H9 (cell line): ENCODE measurements at regions not wholly inside any gene's neighbourhood (a gene's known extent, or its start where the extent isn't known, plus 50 kb on each side); places are given as distances from the start of the nearest gene placed in this dataset.

Experiments used
- DNase-seq: peaks from one replicate; pipeline ENCODE4 v3.0.0-alpha.2; 2017
- H2AFZ ChIP-seq: one replicate; pipeline ENCODE4 v1.6.1; 2013; ENCODE audit warnings: mild to moderate bottlenecking, low read length, control low read depth, moderate library complexity
- H2AK5ac ChIP-seq: 2 replicates; pipeline ENCODE4 v1.6.1; 2013; ENCODE audit warnings: low read length, control low read depth, mixed read lengths; ENCODE audit not compliant: insufficient read length
- H2BK120ac ChIP-seq: one replicate; pipeline ENCODE4 v1.6.1; 2013; ENCODE audit warnings: low read depth, mild to moderate bottlenecking, low read length, control low read depth, inconsistent platforms; ENCODE audit not compliant: poor library complexity, severe bottlenecking
- H2BK12ac ChIP-seq: 2 replicates; pipeline ENCODE4 v1.6.1; 2013; ENCODE audit warnings: low read length, control low read depth, mixed read lengths, low read depth; ENCODE audit not compliant: insufficient read length
- H2BK15ac ChIP-seq: 2 replicates; pipeline ENCODE4 v1.6.1; 2013; ENCODE audit warnings: low read depth, low read length, control low read depth
- H2BK20ac ChIP-seq: one replicate; pipeline ENCODE4 v1.6.1; 2013; ENCODE audit warnings: low read depth, mild to moderate bottlenecking, low read length, control low read depth, inconsistent platforms; ENCODE audit not compliant: poor library complexity, severe bottlenecking
- H2BK5ac ChIP-seq: 2 replicates; pipeline ENCODE4 v1.6.1; 2013; ENCODE audit warnings: low read length, control low read depth, mixed read lengths; ENCODE audit not compliant: insufficient read length
- H3K14ac ChIP-seq: 2 replicates; pipeline ENCODE4 v1.6.1; 2013; ENCODE audit warnings: low read length, control low read depth; ENCODE audit not compliant: insufficient read depth
- H3K18ac ChIP-seq: 2 replicates; pipeline ENCODE4 v1.6.1; 2013; ENCODE audit warnings: low read depth, mild to moderate bottlenecking, mixed read lengths, low read length, control low read depth; ENCODE audit not compliant: insufficient read length
- H3K23ac ChIP-seq: 2 replicates; pipeline ENCODE4 v1.6.1; 2013; ENCODE audit warnings: low read length, control low read depth, mixed read lengths, low read depth; ENCODE audit not compliant: insufficient read length
- H3K23me2 ChIP-seq: 2 replicates; pipeline ENCODE4 v1.6.1; 2013; ENCODE audit warnings: low read depth, mild to moderate bottlenecking, mixed read lengths, low read length, control low read depth; ENCODE audit not compliant: insufficient read length, poor library complexity, severe bottlenecking
- H3K27ac ChIP-seq: 2 replicates; pipeline ENCODE4 v1.5.1; 2013; ENCODE audit warnings: low read length, control low read depth, mixed read lengths, low read depth; ENCODE audit not compliant: insufficient read length
- H3K27me3 ChIP-seq: 2 replicates; pipeline ENCODE4 v1.6.1; 2013; ENCODE audit warnings: low read length, control low read depth, inconsistent platforms; ENCODE audit not compliant: insufficient read depth
- H3K4ac ChIP-seq: 2 replicates; pipeline ENCODE4 v1.6.1; 2013; ENCODE audit warnings: low read depth, mild to moderate bottlenecking, control low read depth, inconsistent platforms, low read length, moderate library complexity
- H3K4me1 ChIP-seq: 2 replicates; pipeline ENCODE4 v1.6.1; 2013; ENCODE audit warnings: low read length, control low read depth, inconsistent platforms; ENCODE audit not compliant: insufficient read depth
- H3K4me2 ChIP-seq: 2 replicates; pipeline ENCODE4 v1.6.1; 2013; ENCODE audit warnings: low read length, control low read depth, mixed read lengths; ENCODE audit not compliant: insufficient read length, insufficient read depth
- H3K56ac ChIP-seq: 2 replicates; pipeline ENCODE4 v1.6.1; 2013; ENCODE audit warnings: low read depth, mild to moderate bottlenecking, mixed read lengths, low read length, control low read depth; ENCODE audit not compliant: insufficient read length
- H3K79me1 ChIP-seq: 2 replicates; pipeline ENCODE4 v1.6.1; 2013; ENCODE audit warnings: low read depth, mild to moderate bottlenecking, moderate library complexity, low read length, control low read depth, inconsistent platforms; ENCODE audit not compliant: insufficient read depth, poor library complexity, severe bottlenecking
- H3K79me2 ChIP-seq: 2 replicates; pipeline ENCODE4 v1.6.1; 2013; ENCODE audit warnings: low read length, control low read depth, inconsistent platforms; ENCODE audit not compliant: insufficient read depth
- H3K9ac ChIP-seq: 2 replicates; pipeline ENCODE4 v1.6.1; 2013; ENCODE audit warnings: low read length, control low read depth, mixed read lengths; ENCODE audit not compliant: insufficient read length; ENCODE audit errors: extremely low read depth
- H3K9me3 ChIP-seq: one replicate; pipeline ENCODE4 v1.6.1; 2013; ENCODE audit warnings: low read depth, low read length, inconsistent platforms; ENCODE audit not compliant: control insufficient read depth
- H3T11ph ChIP-seq: one replicate; pipeline ENCODE4 v1.6.1; 2013; ENCODE audit warnings: mild to moderate bottlenecking, low read length, control low read depth, inconsistent platforms
- H4K20me1 ChIP-seq: one replicate; pipeline ENCODE4 v1.6.1; 2013; ENCODE audit not compliant: control insufficient read depth, insufficient read length, insufficient read depth
- H4K5ac ChIP-seq: 2 replicates; pipeline ENCODE4 v1.6.1; 2013; ENCODE audit warnings: low read depth, mild to moderate bottlenecking, mixed read lengths, low read length, control low read depth; ENCODE audit not compliant: insufficient read length
- H4K8ac ChIP-seq: replicated peaks from 2 replicates; pipeline ENCODE4 v1.6.1; 2013; ENCODE audit warnings: low read length, control low read depth, mixed read lengths, low read depth; ENCODE audit not compliant: insufficient read length
- H4K91ac ChIP-seq: 2 replicates; pipeline ENCODE4 v1.6.1; 2013; ENCODE audit warnings: low read depth, mild to moderate bottlenecking, moderate library complexity, mixed read lengths, low read length, control low read depth; ENCODE audit not compliant: insufficient read length
- H3K27ac Mint-ChIP-seq, 3 experiments: 2 replicates in 2 of 3; 3 replicates in 1 of 3; pipeline ENCODE4 v1.8.0; 2020 to 2021; ENCODE audit warnings: mixed read lengths in 3 of 3, mild to moderate bottlenecking in 1 of 3, moderate library complexity in 1 of 3
- H3K27me3 Mint-ChIP-seq: 2 replicates; pipeline ENCODE4 v1.8.0; 2021; ENCODE audit warnings: low read depth, mild to moderate bottlenecking, moderate library complexity, mixed read lengths
- H3K36me3 Mint-ChIP-seq, 3 experiments: 2 replicates in 2 of 3; 3 replicates in 1 of 3; pipeline ENCODE4 v1.8.0; 2020 to 2021; ENCODE audit warnings: low read depth in 3 of 3, mixed read lengths in 3 of 3; ENCODE audit not compliant: insufficient read depth in 1 of 3
- H3K4me1 Mint-ChIP-seq, 2 experiments: 2 replicates each; pipeline ENCODE4 v1.8.0; 2020; ENCODE audit warnings: mixed read lengths in 2 of 2
- H3K4me3 Mint-ChIP-seq, 2 experiments: 2 replicates in 1 of 2; 3 replicates in 1 of 2; pipeline ENCODE4 v1.8.0; 2020 to 2021; ENCODE audit warnings: mild to moderate bottlenecking in 2 of 2, mixed read lengths in 2 of 2, moderate library complexity in 1 of 2
- H3K9me3 Mint-ChIP-seq, 2 experiments: 2 replicates in 1 of 2; 3 replicates in 1 of 2; pipeline ENCODE4 v1.8.0; 2020; ENCODE audit warnings: mild to moderate bottlenecking in 2 of 2, mixed read lengths in 2 of 2, moderate library complexity in 1 of 2
- WGBS: extraction: QIAGEN DNeasy Blood & Tissue Kit; methylation state at CpG from one replicate; pipeline ENCODE4 v1.1.7; 2013; ENCODE audit warnings: missing lambda C conversion rate, low lambda C conversion rate, mixed read lengths; ENCODE audit not compliant: insufficient read length; ENCODE audit errors: extremely low coverage; 5-methylcytosine and 5-hydroxymethylcytosine counted together
- TF ChIP-seq, protein P1 (sequence below): fragments of 200-600 bp; sonication (generic); conservative IDR thresholded peaks from 3 replicates; pipeline ENCODE4 v1.8.0; 2021; ENCODE audit warnings: antibody characterized with exemption, mild to moderate bottlenecking

DNA sequence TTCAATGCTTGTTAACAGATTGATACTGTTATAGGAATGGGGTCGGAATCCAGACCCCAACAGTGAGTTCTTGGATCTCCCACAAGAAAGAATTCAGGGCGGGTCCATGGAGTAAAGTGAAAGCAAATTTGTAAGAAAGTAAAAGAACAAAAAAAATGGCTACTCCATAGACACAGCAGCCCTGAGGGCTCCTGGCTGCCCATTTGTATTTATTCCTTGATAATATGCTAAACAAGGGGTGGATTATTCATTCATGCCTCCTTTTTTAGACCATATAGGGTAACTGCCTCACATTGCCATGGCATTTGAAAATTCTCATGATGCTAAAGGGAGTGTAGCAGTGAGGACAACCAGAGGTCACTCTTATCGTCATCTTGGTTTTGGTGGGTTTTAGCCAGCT is 717.2 kb upstream of the KCND2 start:
- H3K14ac ChIP-seq: no peak overlapping the region
- no peaks in the 10 kb centered on the region for H3K23me2 ChIP-seq
- Mint-ChIP-seq H3K36me3 (no peaks in the 10 kb centered on the region), H3K4me1 (no peaks in the 10 kb centered on the region), H3K4me3 (no peak overlapping the region), H3K27ac (no peak overlapping the region), H3K9me3 (peaks cover 0 to 3% of the 10 kb centered on the region in 2 experiments; a peak in 1 of 5 replicates), H3K27me3 (no peaks in the 10 kb centered on the region)
- H2BK20ac ChIP-seq: no peak overlapping the region
- H3T11ph ChIP-seq: no peak overlapping the region
- DNase-seq: no peak
- H3K79me2 ChIP-seq: no peaks in the 10 kb centered on the region
- H4K91ac ChIP-seq: no peak overlapping the region
- no peaks in the 10 kb centered on the region for H3K79me1 ChIP-seq
- H3K9ac ChIP-seq: no peak overlapping the region
- H2BK5ac ChIP-seq: no peak overlapping the region
- no peak overlapping the region for H2AK5ac ChIP-seq
- no peak overlapping the region for H3K27ac ChIP-seq
- no peak overlapping the region for H2AFZ ChIP-seq
- H4K8ac ChIP-seq: no peak overlapping the region
- no peak overlapping the region for H2BK15ac ChIP-seq
- H2BK12ac ChIP-seq: no peak overlapping the region
- H3K4me2 ChIP-seq: no peak overlapping the region
- H3K18ac ChIP-seq: no peak overlapping the region
- no peaks in the 10 kb centered on the region for H3K27me3 ChIP-seq
- no peaks in the 10 kb centered on the region for H4K20me1 ChIP-seq
- no peak overlapping the region for H3K23ac ChIP-seq
- no peak overlapping the region for H4K5ac ChIP-seq
- no CpG with 5 or more reads among the region's 3 CpGs for WGBS
- H3K56ac ChIP-seq: no peak overlapping the region
- no peaks in the 10 kb centered on the region for H3K4me1 ChIP-seq
- TF ChIP-seq, protein P1, sequence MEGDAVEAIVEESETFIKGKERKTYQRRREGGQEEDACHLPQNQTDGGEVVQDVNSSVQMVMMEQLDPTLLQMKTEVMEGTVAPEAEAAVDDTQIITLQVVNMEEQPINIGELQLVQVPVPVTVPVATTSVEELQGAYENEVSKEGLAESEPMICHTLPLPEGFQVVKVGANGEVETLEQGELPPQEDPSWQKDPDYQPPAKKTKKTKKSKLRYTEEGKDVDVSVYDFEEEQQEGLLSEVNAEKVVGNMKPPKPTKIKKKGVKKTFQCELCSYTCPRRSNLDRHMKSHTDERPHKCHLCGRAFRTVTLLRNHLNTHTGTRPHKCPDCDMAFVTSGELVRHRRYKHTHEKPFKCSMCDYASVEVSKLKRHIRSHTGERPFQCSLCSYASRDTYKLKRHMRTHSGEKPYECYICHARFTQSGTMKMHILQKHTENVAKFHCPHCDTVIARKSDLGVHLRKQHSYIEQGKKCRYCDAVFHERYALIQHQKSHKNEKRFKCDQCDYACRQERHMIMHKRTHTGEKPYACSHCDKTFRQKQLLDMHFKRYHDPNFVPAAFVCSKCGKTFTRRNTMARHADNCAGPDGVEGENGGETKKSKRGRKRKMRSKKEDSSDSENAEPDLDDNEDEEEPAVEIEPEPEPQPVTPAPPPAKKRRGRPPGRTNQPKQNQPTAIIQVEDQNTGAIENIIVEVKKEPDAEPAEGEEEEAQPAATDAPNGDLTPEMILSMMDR: no peak
- H3K9me3 ChIP-seq: no peaks in the 10 kb centered on the region
- H3K4ac ChIP-seq: no peak overlapping the region
- no peak overlapping the region for H2BK120ac ChIP-seq
